ENCODE measurements at regions not wholly inside any gene's neighbourhood (a gene's known extent, or its start where the extent isn't known, plus 50 kb on each side); places are given as distances from the start of the nearest gene placed in this dataset.
A peak's percentile ranks its signal among the peaks of the same experiment; 100 is the strongest.

- peak; percentile 45 for DNase-seq (ENCODE audit: low spot score)
- FAIRE-seq = no peak
Observed at GRCh38 chrX:40153345-40154249, 55.8 kb upstream of the BCOR start.

- peak; percentile 65 for DNase-seq (ENCODE audit: low spot score)
- no peak for FAIRE-seq
Observed at GRCh38 chrX:40152741-40153344, 55.1 kb upstream of the BCOR start.

GRCh38 chrX:40152173-40152711 is 54.5 kb upstream of the BCOR start:
- FAIRE-seq (no peak), DNase-seq (ENCODE audit: low spot score) (no peak)

GRCh38 chrX:40151211-40152172 is 53.7 kb upstream of the BCOR start:
- FAIRE-seq = no peak
- DNase-seq (ENCODE audit: low spot score) = no peak

- no peak for FAIRE-seq
Observed at GRCh38 chrX:40150503-40150902, 52.7 kb upstream of the BCOR start.

GRCh38 chrX:40149286-40150175 is 51.8 kb upstream of the BCOR start:
- FAIRE-seq (no peak), DNase-seq (ENCODE audit: low spot score) (no peak)

More at GRCh38 chrX:40150503-40150902, 52.7 kb upstream of the BCOR start:
- no peak for DNase-seq (ENCODE audit: low spot score)

- no peak for FAIRE-seq
- DNase-seq (ENCODE audit: low spot score) = no peak
Observed at GRCh38 chrX:40148385-40149285, 50.9 kb upstream of the BCOR start.

GRCh38 chrX:40147971-40148370 is 50.2 kb upstream of the BCOR start:
- DNase-seq (ENCODE audit: low spot score) = no peak
- FAIRE-seq = no peak

All from urothelium cell line (cell line).